ENCODE measurements at regions not wholly inside any gene's neighbourhood (a gene's known extent, or its start where the extent isn't known, plus 50 kb on each side); places are given as distances from the start of the nearest gene placed in this dataset.

DNA sequence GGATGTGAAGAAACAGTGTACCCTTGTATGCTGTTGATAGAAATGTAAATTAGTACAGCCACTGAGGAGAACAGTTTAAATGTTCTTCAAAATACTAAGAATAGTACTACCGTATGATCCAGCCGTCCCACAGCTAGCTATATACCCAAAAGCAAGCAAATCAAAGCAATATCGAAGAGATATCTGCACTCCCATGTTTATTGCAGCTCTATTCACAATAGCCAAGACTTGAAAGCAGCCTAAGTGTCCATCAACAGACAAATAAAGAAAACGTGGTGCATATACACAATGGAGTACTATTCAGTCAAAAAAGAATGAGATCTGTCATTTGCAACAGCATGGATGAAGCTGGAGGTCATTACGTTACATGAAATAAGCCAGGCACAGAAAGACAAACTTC lies 88.5 kb upstream of the SLC38A4 start:
- no peak for DNase-seq

DNA sequence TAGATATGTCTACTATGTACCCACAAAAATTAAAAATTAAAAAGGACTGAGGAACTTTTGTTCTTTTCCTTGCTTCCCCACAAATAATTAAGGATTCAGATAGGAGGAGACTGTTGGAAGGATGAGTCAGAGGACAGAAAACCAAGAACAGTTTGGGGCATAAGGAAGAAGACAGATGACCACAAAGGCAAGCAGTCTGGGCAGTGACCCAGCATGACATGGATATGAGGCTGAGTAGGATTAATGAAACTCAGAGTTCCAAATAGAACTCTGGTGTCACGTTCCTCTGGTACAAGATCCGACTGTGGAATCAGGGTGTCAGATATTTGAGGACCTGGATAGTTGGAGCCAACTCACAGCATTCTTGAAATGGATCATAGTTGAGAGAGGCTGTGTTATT lies 89.3 kb upstream of the SLC38A4 start:
- no peak for DNase-seq

DNA sequence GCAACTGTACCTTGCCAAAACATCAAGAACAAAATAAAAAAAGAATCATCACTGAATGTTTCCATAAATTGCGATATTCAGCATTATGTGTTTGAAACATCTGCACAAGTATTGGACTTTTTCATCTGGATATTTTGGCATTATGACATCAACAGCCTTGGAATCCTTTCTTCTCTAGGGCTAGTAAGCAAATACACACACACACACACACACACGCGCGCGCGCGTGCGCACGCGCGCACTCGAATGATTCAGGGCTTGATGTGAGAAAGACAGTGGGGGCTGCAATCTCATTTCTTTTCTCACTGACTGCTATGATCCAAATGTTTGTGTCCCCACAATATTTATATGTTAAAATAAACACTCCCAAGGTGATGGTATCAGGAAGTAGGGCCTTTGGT lies 90.0 kb upstream of the SLC38A4 start:
- DNase-seq, result no peak

DNA sequence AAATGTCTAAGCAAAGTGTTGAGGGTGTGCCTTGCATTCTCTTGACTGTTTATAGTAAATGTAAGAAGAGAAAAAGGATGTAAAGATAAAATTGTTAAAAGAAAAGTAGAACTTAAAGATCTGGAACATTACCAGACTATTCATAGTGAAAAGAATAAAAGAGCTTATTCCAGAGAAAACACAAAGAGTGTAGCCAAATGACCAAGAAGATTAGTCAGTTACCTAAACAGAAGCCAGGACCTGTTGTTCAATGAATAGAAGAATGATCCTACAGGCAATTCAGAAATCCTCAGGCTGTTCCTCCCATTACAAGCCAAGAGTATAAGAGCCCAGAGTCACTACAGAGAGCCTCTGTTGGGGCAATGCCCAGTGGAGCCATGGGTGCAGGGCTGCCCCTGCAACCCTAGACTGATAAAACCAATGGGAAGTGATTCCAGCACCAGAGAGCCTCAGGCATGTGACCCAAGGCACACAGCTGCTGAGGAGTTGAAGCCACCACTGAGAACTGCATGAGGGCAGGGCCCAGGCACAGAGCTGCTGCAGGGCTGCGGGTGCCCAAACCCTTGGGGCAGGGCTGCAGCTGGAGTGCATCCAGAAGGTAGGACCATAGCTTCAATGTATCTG lies 91.1 kb upstream of the SLC38A4 start:
- DNase-seq, result no peak

DNA sequence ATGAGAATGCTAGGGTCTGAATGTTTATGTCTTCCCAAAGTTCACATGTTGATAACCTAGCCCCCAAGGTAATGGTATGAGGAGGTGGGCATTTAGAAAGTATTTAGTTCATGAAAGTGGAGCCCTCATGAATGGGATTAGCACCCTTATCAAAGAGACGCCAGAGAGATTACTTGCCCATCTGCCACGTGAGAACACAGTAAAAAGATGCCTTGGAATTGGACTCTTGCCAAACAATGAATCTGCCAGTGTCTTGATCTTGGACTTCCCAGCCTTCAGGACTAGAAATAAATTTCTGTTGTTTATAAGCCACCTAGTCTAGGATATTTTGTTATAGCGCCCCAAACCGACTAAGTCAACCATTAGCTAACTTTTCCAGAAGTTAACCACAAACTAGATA lies 92.0 kb upstream of the SLC38A4 start:
- DNase-seq, result no peak

DNA sequence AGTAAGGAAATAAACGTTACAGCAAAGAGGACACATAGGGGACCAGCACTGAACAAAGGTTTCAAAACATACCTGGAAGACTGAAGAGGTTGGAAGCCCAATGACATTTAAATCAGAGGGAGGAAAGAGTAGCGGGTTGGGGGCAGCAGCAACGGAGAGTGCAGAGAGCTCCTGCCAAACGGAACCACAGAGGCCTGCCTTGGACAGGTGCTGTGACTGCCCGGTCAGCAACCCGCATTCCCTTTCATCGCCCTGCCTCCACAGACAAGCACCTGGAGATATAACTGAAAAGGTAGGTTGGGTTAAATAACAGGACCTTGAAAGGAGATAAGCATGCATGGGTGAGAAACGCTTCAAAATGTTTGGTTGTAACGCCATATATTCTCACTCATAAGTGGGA lies 92.8 kb upstream of the SLC38A4 start:
- no peak for DNase-seq

DNA sequence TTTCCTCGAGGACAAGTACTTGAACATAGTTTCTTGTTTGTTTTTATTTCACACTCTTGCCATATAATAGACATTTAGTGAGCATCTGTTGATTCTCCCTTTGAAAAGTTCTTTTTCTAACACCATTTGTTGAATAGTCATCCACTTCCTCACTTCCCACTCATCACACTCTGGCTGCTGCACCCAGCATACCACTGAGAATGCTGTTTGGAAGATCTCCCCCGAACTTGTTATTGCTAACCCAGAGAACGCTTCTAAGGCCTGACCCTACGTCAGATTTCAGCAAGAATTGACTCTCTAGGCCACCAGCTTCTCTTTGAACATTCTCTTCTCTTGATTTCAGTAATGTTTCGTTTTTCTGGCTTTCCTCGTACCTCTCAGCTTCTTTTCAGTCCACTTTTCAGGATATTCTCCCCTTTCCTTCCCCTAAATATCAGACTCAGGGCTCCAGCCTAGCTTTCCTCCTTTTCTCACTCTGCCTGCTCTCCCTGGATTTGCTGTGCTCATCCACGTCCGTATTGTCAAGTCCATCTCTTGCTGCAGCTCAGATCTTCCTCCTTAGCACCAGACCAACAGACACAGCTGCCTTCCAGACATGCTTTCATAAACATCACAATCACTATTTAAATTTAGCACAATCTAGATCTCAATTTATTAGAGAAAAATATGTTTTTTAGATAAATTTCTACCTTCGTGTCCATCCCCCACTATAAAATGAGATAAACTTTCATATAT lies 94.0 kb upstream of the SLC38A4 start:
- DNase-seq, result no peak

DNA sequence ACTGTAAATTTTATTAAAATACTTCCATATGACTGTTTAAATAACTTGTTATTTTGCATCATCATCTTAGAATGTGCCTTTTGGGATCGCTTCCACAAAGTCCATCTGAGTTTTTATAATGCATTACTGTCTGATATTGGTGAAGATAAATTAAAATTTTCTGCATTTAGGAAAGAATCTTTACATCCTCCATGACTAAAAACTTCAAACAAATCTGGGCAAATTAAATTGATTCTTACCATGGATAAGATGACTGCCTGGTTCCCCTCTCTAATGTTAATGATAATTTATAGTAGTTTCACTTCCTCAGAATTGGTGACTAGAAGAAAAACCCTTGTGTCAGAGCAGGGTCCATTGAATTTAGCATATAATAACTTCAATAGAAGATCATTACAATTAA lies 94.7 kb upstream of the SLC38A4 start:
- no peak for DNase-seq

DNA sequence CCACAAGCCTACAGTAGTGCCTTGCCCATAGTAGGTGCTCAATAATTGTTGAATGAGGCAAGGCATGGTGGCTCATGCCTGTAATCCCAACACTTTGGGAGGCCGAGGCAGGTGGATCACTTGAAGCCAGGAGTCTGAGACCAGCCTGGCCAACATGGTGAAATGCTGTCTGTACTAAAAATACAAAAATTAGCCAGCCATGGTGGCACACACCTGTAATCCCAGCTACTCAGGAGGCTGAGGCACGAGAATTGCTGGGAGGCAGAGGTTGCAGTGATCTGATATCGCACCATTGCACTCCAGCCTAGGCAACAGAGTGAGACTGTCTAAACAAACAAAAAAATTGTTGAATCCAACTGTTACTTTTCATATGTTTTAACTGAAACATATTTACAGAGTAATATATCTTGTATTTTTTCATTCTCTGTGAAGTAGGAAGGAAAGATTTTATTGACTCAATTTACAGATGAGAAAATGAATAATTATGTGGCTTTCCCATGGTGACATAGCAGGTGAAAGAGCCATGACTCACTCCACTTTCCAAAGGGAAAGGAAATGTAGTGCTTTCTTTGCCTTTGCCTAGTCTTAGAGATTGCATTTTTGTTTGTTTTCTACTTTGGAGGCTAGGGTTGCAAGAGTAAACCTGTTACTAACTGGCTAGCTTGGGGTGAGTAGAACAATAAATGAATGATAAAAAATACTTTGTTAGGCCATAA lies 95.4 kb upstream of the SLC38A4 start:
- no peak for DNase-seq

DNA sequence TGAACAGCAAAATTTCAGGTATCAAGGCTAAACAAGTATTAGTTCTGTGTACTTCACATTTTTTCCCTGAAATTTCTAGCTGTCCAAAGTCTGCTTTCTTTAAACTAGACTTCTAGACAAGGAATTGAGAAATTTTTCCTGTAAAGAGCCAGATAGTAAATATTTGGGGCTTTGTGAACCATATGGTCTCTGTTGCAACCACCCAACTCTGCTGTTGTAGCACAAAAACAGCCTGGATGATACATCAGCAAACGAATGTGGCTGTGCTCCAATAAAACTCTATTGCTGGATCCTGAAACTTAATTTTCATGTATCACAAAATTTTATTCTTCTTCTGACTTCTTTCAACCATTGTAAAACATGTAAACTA lies 96.0 kb upstream of the SLC38A4 start:
- no peak for DNase-seq

DNA sequence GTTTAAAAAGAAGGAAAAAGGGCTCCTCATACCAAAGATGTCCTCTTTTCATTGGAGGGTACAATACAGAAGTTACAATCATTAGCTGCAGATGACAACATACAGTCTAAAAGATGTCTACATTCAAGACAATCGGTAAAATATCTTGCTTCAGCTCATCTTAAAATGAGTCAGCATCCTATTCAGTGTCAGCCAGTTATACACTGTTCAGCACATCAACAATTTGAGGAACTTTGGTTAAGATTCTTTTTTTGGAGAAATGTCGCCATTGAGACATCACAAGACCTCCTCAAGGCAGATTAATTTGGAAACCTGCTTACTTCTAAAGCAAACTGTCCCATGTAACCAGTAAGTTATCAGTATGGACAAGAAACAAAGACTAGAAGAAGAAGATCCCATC lies 100.7 kb upstream of the SLC38A4 start:
- no peak for DNase-seq

DNA sequence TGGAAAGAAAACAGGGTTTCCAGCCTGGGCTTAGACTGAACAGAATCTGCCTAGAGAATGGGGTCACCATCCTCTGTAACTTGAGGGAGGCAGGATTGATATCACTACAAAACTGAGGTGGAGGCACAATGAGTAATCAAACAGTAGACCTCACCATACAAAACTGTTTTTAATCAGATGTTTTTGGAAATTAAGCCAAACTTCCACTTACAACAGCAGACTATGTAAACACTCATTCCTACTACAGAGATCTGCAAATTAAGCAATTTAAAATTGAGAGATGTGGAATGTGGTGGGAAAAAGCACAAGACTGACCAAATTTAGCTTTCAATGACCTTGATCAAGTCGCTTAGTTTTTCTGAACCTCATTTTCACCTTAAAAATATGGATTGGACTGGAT lies 104.3 kb upstream of the SLC38A4 start:
- DNase-seq, result no peak

DNA sequence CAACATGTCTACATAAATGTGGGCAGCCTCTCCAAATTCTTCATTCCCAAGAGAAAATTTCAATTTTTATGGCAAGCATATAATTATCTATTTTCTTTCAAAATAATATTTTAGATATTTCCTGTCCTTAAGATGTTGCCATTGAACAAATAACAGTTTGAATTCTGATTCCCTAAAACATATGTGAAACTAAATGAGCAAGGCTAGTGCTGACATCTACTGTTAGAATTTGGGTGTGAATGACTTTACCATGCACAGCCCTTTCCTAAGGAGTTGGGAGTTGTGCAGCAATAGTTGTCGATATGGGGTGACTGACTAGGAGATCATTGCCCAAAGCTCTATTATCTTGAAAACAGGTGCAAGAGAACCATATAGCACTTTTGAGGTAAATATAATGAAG lies 108.2 kb upstream of the SLC38A4 start:
- DNase-seq, result no peak

DNA sequence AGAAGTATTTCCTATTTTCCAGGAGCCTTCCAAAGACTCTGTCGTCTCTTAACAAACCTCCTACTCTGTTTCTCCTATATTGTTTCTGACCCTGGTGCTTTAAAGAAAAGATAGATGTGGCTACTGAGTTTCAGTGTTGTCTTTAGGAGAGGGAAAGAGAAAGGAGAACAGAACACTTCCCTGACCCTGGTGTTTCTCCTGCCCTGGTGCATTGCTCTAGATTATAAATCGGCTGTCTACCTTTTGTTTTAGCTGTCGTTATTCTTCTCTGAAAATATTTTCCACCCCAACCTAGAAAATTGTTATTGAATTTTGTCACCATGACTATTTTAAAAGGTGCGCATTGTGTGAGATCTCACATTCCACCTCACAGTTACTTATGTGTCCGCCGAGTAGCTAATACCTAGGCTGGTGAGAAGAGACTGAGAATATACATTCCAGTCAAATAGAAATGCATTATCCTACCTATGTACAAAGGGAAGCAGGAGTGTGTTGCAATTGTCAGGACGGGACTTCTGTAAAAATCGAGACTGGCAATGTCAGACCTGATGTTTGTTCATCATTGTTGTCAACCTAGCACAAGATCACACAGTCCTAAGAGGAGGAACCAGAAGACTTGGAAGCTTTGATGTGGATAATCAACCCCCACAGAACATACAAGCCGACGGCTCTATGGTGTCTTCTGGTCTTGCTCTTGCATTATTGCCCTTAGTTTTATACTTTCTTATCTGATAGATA lies 108.7 kb upstream of the SLC38A4 start:
- no peak for DNase-seq

DNA sequence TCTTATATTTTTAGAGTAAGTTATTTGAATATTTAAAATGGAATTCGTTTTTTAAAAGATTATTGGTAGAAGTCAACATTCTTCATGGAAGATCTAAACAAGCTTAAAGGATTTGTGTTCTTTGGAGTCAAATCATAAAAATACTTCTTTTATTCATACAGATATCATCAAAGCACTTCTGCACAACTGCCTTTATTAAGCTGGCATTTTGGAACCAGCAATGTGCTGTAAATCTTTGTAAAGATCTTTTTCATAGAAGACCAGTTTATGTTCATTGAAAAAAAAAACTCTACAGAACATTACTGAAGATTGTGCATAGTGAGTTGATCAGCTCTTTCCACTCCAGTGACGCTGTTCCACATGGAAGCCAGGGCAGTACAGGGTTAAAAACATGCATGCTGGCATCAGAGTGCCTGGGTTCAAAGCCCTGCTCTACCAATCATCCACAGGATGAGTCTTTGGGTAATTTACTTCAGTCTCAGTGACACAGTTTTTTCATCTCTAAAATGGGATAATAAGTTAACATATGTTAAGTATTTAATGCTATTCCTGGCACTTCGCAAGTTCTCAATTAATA lies 109.6 kb upstream of the SLC38A4 start:
- DNase-seq, result no peak

DNA sequence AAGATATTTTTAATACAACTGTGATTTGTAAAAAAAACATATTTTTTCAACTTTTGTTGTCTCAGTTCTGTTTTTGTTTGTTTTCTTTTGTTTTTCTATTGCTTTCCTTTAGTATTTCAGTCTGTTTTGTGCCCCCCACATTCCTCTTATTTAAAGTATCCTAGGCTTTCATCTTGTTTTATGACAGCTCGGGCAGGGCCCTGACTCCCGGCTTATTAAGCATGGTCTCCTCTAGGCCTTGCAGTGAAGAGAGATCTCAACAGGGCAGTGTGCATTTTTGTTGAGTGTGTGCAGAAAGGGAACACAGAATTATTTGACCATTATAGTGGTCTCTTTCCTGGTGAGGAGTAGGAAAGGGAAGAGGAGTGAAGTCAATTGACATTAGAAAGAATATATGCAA lies 110.2 kb upstream of the SLC38A4 start:
- DNase-seq, result no peak

DNA sequence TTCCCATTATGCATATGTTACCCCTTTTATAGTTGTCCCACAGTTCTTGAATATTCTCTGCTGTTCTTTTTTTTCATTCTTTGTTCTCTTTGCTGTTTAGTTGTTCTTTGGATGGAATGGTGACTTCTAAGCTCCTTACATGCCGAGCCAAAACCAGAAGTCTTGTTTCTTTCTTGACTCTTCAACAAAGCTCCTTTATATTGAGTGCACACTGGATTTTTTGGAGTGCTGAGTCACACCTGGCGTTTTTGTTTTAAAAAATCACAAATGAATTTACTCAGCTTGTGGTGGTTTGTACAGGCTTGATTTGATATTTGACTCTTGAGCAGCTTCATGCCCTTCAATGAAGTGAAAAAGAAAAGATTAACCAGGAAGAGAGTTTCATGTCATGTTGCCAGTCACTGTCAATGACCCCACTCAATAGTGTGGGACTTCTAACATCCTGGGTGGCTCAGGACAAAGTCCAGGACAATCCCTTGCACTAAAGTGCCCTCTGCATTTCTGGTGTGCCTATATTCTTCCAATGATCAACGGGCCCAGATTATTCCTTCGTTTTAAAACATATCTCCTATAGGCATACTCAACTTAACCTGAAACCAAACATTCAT lies 112.4 kb upstream of the SLC38A4 start:
- DNase-seq, result no peak

DNA sequence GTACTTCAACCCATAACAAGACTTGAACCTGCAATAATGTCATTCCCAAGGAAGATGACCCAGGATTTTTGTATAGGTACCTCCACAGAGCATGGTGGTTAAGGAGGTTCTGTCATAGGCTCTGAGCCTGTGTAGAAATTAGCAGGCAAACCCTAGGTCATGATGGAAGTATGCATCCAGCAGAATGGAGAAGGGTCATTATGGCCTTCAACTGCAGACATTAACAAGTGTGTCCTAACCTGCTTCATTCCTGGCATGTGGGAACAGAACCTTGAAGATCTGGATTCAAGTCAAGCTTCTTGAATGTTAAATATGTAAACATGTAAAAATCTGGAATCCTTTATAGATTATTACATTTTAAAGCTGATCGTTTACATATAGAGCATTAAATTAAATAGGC lies 116.2 kb upstream of the SLC38A4 start:
- no peak for DNase-seq

DNA sequence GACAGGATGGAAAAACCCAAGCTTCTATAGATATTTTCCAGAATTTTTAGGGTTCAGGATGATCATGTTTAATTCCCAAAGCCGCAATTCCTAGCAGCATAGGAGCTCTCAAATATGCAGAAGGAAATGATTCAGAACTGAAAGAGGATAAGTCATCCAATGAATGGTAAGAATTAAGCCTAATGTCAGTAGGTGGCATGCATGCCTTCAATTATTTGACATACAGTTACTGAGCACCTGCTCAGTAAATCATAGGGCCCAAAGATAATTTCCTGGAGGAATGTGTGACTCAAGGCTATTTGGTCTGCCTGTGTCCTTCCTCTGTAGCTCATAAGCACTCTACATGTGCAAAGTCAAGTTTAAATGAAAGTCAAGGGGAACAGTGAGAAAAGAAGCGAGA lies 116.8 kb upstream of the SLC38A4 start:
- DNase-seq, result no peak

DNA sequence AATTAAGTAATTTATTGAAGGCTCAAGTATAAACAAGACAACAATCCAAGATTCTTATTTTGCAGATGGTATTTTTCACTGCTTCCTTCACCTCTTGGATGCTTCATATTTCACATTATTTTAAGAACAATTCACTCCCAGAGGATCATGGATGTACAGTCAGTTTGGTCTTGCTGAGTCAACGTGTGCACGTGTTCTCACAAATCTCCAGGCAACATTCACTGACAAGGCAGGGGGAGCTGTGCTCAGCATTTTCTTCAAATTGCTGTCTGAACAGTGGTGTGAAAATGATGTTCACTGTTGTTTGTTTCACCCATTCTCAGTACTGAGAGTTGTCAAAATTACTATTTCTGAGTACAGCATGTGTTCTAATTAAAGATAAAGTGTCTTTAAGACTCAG lies 118.3 kb upstream of the SLC38A4 start:
- DNase-seq, result no peak

DNA sequence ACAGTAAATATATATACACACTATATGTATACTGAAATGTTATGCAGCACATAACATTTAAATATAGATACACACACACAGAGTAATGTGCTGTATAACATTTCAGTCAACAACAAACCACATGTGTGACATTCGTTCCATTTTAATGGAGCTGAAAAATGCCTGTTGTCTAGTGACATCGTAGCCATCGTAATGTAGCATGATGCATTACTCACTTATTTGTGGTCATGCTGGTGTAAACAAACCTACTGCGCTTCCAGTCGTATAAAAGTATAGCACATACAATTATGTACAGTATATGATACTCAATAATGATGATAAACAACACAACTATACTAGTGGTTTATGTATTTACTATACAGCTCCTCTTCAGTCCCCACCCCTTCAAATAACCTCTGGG lies 119.0 kb upstream of the SLC38A4 start:
- DNase-seq, result no peak

DNA sequence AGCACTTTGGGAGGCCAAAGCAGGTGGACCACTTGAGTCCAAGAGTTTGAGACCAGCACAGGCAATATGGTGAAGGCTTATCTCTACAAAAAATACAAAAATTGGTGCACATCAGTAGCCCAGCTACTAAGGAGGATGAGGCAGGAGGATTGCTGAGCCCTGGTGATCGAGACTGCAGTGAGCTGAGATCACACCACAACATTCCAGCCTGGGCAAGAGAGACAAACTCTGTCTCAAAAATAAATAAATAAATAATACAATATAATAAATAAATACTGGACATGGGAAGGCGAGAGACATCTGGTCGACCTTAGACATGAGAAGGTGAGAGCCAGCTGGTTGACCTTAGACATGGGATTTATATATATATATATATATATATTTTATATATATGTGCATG lies 119.8 kb upstream of the SLC38A4 start:
- no peak for DNase-seq

DNA sequence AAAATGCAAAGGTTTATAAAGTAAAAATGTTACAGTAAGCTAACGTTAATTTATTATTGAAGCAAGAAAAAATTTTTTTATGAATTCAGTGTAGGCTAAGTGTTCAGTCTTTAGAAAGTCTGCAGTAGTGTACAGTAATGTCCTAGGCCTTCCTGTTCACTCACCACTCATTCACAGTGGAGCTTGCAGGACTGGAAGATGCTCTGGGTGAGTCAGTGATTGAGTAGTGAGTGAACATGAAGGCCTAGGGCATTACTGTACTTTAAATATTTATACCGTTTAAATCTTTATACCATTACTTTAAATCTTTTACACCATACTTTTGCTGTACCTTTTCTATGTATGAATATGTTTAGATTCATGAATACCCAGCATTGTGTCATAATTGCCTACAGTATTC lies 120.3 kb upstream of the SLC38A4 start:
- no peak for DNase-seq

All from NCI-H187 (cell line).